ENCODE measurements at regions not wholly inside any gene's neighbourhood (a gene's known extent, or its start where the extent isn't known, plus 50 kb on each side); places are given as distances from the start of the nearest gene placed in this dataset.

GRCh38 chr5:96260009-96260408 lies 173.0 kb downstream of the PCSK1 start:
- WGBS (ENCODE audit: missing lambda C conversion rate) = 96% methylated on average over 5 of the region's 5 CpGs
- FAIRE-seq = no peak
- Histone ChIP-seq H3K4me1 (peaks cover 51% of the 10 kb centered on the region), H3K4me3 (no peak overlapping the region), H3K9me3 (no peaks in the 10 kb centered on the region), H3K27ac (peak overlapping the region; percentile 79 to 82), H3K4me2 (peak overlapping the region; percentile 70)
- TF ChIP-seq ZNF302 (CRISPR knock-in tag; IDR thresholded peaks at IDR 0.05) (no peak), NPAS2 (CRISPR knock-in tag; IDR thresholded peaks at IDR 0.05; ENCODE audit: borderline replicate concordance) (no peak), PHF8 (IDR thresholded peaks at IDR 0.05; ENCODE audit: borderline replicate concordance, low read depth) (no peak), RFX5 (IDR thresholded peaks at IDR 0.05) (no peak), HOXB5 (CRISPR knock-in tag; IDR thresholded peaks at IDR 0.05) (no peak), ELK1 (IDR thresholded peaks at IDR 0.05; ENCODE audit: low read depth, low read length) (no peak), RCOR1 (IDR thresholded peaks at IDR 0.05; ENCODE audit: low read depth, low read length) (no peak), HES2 (IDR thresholded peaks at IDR 0.05) (no peak), TFCP2L1 (CRISPR knock-in tag; IDR thresholded peaks at IDR 0.05) (no peak), REST (IDR thresholded peaks at IDR 0.05) (no peak), HMGXB4 (CRISPR knock-in tag; IDR thresholded peaks at IDR 0.05; ENCODE audit: borderline replicate concordance) (no peak), CBX2 (IDR thresholded peaks at IDR 0.05; ENCODE audit: borderline replicate concordance, low read depth) (no peak), POLR2A (IDR thresholded peaks at IDR 0.05; ENCODE audit: low read length) (no peak), USF2 (IDR thresholded peaks at IDR 0.05) (no peak), EHMT2 (IDR thresholded peaks at IDR 0.05; ENCODE audit: low read depth) (no peak), JUN (IDR thresholded peaks at IDR 0.05) (no peak), SMC3 (IDR thresholded peaks at IDR 0.05) (no peak), EHF (CRISPR knock-in tag; IDR thresholded peaks at IDR 0.05) (no peak), HOXB13 (CRISPR knock-in tag; IDR thresholded peaks at IDR 0.05; ENCODE audit: low read depth) (no peak)
- no peak for DNase-seq (ENCODE audit: low read depth in 1 of 2, low spot score in 1 of 2)
- ATAC-seq = no peak
- ChIA-PET POLR2A (no interaction called here), CTCF (interaction anchor here (0.8 to 2.4 kb wide), 5 partner anchors 19 to 299 kb away, joined by 3 to 6 read pairs (median 5); partner anchors contain the start of gene ELL2)

All from A549 (cell line).